CD14-positive monocyte (primary cell): ENCODE measurements at regions not wholly inside any gene's neighbourhood (a gene's known extent, or its start where the extent isn't known, plus 50 kb on each side); places are given as distances from the start of the nearest gene placed in this dataset.

Experiments used
- DNase-seq, 3 donors: peaks; one replicate each; pipeline ENCODE4 v3.0.0-alpha.2; 2011 to 2022
- H2AFZ ChIP-seq: 2 replicates; pipeline ENCODE4 v1.6.0; 2012; ENCODE audit warnings: mild to moderate bottlenecking, low read depth, low read length, inconsistent platforms; ENCODE audit not compliant: insufficient read depth, poor library complexity, severe bottlenecking
- H3K27ac ChIP-seq, 2 donors: 1 replicate in 1 of 2; 2 replicates in 1 of 2; pipeline ENCODE4 v1.5.1; 2012 to 2013; ENCODE audit warnings: low read length in 2 of 2, control low read depth in 1 of 2, inconsistent platforms in 1 of 2, low read depth in 1 of 2, mild to moderate bottlenecking in 1 of 2
- H3K27me3 ChIP-seq, 2 donors: one replicate each; pipeline versions ENCODE4 v1.6.0 to v1.6.1; 2011 to 2013; ENCODE audit warnings: low read length in 2 of 2; ENCODE audit not compliant: control insufficient read depth in 2 of 2, insufficient read depth in 2 of 2
- H3K36me3 ChIP-seq, 2 donors: replicated peaks in 1 of 2; 1 replicate in 1 of 2; 2 replicates in 1 of 2; pipeline versions ENCODE4 v1.5.1 to v1.6.1; 2012 to 2013; ENCODE audit warnings: low read length in 2 of 2, control low read depth in 1 of 2, inconsistent platforms in 1 of 2, mild to moderate bottlenecking in 1 of 2; ENCODE audit not compliant: insufficient read depth in 2 of 2, control insufficient read depth in 1 of 2
- H3K4me1 ChIP-seq, 2 donors: 1 replicate in 1 of 2; 2 replicates in 1 of 2; pipeline versions ENCODE4 v1.5.1 to v1.6.1; 2012 to 2013; ENCODE audit warnings: low read length in 2 of 2, control low read depth in 1 of 2, inconsistent platforms in 1 of 2, mild to moderate bottlenecking in 1 of 2, moderate library complexity in 1 of 2; ENCODE audit not compliant: insufficient read depth in 2 of 2, control insufficient read depth in 1 of 2
- H3K4me2 ChIP-seq: replicated peaks from 2 replicates; pipeline ENCODE3; 2012; ENCODE audit warnings: low read length, moderate library complexity, mild to moderate bottlenecking; ENCODE audit not compliant: poor library complexity, severe bottlenecking; ENCODE audit errors: extremely low read depth
- H3K4me3 ChIP-seq, 3 experiments: fragments of 200-600 bp in 1 of 3; sonication (generic) in 1 of 3; replicated peaks in 1 of 3; 1 replicate in 2 of 3; 2 replicates in 1 of 3; pipeline ENCODE4 v1.5.1; 2011 to 2013; ENCODE audit warnings: low read length in 3 of 3, mild to moderate bottlenecking in 3 of 3, control low read depth in 2 of 3, low read depth in 2 of 3, inconsistent platforms in 1 of 3, moderate library complexity in 1 of 3
- H3K79me2 ChIP-seq: 2 replicates; pipeline ENCODE4 v1.6.0; 2012; ENCODE audit warnings: mild to moderate bottlenecking, control low read depth, inconsistent platforms, low read length, moderate library complexity; ENCODE audit not compliant: insufficient read depth
- H3K9ac ChIP-seq: 2 replicates; pipeline ENCODE4 v1.6.0; 2017; ENCODE audit warnings: low read length, mild to moderate bottlenecking; ENCODE audit not compliant: insufficient read depth, poor library complexity, severe bottlenecking
- H3K9me3 ChIP-seq, 2 donors: replicated peaks in 1 of 2; 1 replicate in 1 of 2; 2 replicates in 1 of 2; pipeline versions ENCODE4 v1.5.1 to v1.6.1; 2012 to 2013; ENCODE audit warnings: low read length in 2 of 2, control low read depth in 1 of 2; ENCODE audit not compliant: control insufficient read depth in 1 of 2, insufficient read depth in 1 of 2
- H4K20me1 ChIP-seq: 2 replicates; pipeline ENCODE4 v1.6.0; 2012; ENCODE audit warnings: mild to moderate bottlenecking, low read length, control low read depth, moderate library complexity; ENCODE audit not compliant: insufficient read depth
- H3K27ac Mint-ChIP-seq, 7 donors: one replicate each; pipeline ENCODE4 v1.8.0; 2020; ENCODE audit warnings: mild to moderate bottlenecking in 7 of 7, mixed read lengths in 7 of 7, moderate library complexity in 6 of 7, inconsistent platforms in 2 of 7
- H3K27me3 Mint-ChIP-seq, 3 donors: one replicate each; pipeline ENCODE4 v1.8.0; 2021 to 2022; ENCODE audit warnings: low read depth in 3 of 3, mild to moderate bottlenecking in 3 of 3, mixed read lengths in 3 of 3, moderate library complexity in 3 of 3, inconsistent platforms in 1 of 3
- H3K36me3 Mint-ChIP-seq, 2 donors: one replicate each; pipeline ENCODE4 v1.8.0; 2020; ENCODE audit warnings: mixed read lengths in 2 of 2, inconsistent platforms in 1 of 2, mild to moderate bottlenecking in 1 of 2
- H3K4me1 Mint-ChIP-seq: one replicate; pipeline ENCODE4 v1.8.0; 2020; ENCODE audit warnings: mild to moderate bottlenecking, mixed read lengths
- H3K4me3 Mint-ChIP-seq, 2 donors: one replicate each; pipeline ENCODE4 v1.8.0; 2020; ENCODE audit warnings: mild to moderate bottlenecking in 2 of 2, mixed read lengths in 2 of 2, moderate library complexity in 1 of 2
- H3K9me3 Mint-ChIP-seq, 7 donors: one replicate each; pipeline ENCODE4 v1.8.0; 2020 to 2022; ENCODE audit warnings: mixed read lengths in 7 of 7, mild to moderate bottlenecking in 6 of 7, moderate library complexity in 6 of 7, inconsistent platforms in 2 of 7
- WGBS: methylation state at CpG from one replicate; pipeline ENCODE4 v1.1.5; 2013; ENCODE audit warnings: missing lambda C conversion rate; ENCODE audit not compliant: insufficient coverage; 5-methylcytosine and 5-hydroxymethylcytosine counted together
- intact Hi-C, 2 donors: fragments of 100-400 bp; cut with micrococcal nuclease; formaldehyde crosslinking; loops; one replicate each; pipeline versions ENCODE4 v1.15.0 to v1.15.1; 2023
- TF ChIP-seq, protein P1 (sequence below): fragments of 200-600 bp; IDR thresholded peaks from one replicate; pipeline ENCODE4 v1.8.0; 2022; ENCODE audit warnings: antibody characterized with exemption, mild to moderate bottlenecking

DNA sequence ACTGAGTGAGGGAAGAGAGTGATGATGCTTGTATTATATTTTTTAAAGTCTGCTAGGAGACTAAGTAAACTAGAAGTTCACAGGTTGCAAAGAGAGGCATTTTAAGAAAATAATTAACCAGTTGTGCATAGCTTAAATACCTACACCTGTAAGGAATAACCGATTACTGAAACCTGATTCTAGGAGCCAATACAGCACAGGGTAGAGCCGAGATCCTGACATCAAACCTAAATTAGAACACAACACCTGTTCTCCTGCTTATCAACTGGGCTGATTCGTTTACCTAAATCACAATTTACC is 54.8 kb downstream of the EPRS1 start:
- H3K27ac Mint-ChIP-seq = no peak overlapping the region
- H3K27me3 Mint-ChIP-seq = no peaks in the 10 kb centered on the region
- Histone ChIP-seq H3K79me2 (no peaks in the 10 kb centered on the region), H3K4me3 (no peak overlapping the region), H3K27ac (no peak overlapping the region), H3K4me1 (no peaks in the 10 kb centered on the region), H3K4me2 (no peak overlapping the region), H3K9ac (no peak overlapping the region), H3K9me3 (no peaks in the 10 kb centered on the region), H3K27me3 (no peaks in the 10 kb centered on the region), H3K36me3 (peaks cover 43 to 72% of the 10 kb centered on the region in 2 donors), H2AFZ (no peak overlapping the region), H4K20me1 (no peaks in the 10 kb centered on the region)
- TF ChIP-seq, protein P1, sequence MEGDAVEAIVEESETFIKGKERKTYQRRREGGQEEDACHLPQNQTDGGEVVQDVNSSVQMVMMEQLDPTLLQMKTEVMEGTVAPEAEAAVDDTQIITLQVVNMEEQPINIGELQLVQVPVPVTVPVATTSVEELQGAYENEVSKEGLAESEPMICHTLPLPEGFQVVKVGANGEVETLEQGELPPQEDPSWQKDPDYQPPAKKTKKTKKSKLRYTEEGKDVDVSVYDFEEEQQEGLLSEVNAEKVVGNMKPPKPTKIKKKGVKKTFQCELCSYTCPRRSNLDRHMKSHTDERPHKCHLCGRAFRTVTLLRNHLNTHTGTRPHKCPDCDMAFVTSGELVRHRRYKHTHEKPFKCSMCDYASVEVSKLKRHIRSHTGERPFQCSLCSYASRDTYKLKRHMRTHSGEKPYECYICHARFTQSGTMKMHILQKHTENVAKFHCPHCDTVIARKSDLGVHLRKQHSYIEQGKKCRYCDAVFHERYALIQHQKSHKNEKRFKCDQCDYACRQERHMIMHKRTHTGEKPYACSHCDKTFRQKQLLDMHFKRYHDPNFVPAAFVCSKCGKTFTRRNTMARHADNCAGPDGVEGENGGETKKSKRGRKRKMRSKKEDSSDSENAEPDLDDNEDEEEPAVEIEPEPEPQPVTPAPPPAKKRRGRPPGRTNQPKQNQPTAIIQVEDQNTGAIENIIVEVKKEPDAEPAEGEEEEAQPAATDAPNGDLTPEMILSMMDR = no peak
- WGBS = 0% methylated on average over 1 of the region's 3 CpGs
- H3K36me3 Mint-ChIP-seq = peaks cover 50 to 62% of the 10 kb centered on the region in 2 donors
- peaks cover 2% of the 10 kb centered on the region for H3K4me1 Mint-ChIP-seq
- intact Hi-C loops = no loop called here
- no peak overlapping the region for H3K4me3 Mint-ChIP-seq
- no peaks in the 10 kb centered on the region for H3K9me3 Mint-ChIP-seq
- DNase-seq = no peak

DNA sequence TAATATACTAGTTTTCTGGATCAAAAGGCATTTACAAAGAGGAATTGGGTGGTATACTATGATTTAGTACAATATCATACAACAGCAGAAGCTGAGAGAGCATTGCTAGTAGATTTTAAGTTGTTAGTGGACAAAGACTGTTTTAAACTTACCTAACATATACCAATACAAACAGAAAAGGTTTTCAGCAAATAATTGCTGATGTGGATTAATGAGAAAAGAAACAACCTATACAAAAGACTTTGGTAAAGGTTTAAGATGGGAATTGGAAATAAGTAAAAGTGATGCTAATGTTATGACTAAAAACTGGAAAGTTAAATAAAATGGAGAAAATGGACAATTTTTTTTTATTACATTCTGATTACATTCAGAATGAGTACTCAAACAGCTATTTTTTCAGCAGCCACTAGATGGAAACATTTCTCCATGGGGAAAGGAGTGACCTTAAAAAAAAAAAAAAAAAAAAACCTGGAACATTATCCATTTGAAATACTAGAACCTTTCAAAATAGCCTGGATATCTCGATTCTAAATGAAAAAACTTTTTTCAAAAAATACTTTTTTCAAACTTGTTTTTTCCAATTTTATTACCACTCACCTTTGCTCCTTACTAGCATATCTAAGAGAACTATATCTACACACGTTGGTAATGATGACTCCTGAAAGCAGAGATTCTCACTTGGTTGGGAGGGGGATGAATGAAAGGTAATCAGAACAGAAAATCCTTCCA is 55.4 kb downstream of the EPRS1 start:
- Histone ChIP-seq H3K9ac (no peak overlapping the region), H4K20me1 (no peaks in the 10 kb centered on the region), H3K9me3 (no peaks in the 10 kb centered on the region), H3K4me2 (no peak overlapping the region), H3K27ac (no peak overlapping the region), H3K27me3 (no peaks in the 10 kb centered on the region), H3K4me1 (no peaks in the 10 kb centered on the region), H3K79me2 (no peaks in the 10 kb centered on the region), H3K36me3 (peaks cover 43 to 72% of the 10 kb centered on the region in 2 donors), H2AFZ (no peak overlapping the region), H3K4me3 (no peak overlapping the region)
- DNase-seq = no peak
- Mint-ChIP-seq H3K27me3 (no peaks in the 10 kb centered on the region), H3K27ac (no peak overlapping the region), H3K4me1 (peaks cover 2% of the 10 kb centered on the region), H3K4me3 (no peak overlapping the region), H3K36me3 (peaks cover 47 to 62% of the 10 kb centered on the region in 2 donors), H3K9me3 (no peaks in the 10 kb centered on the region)
- intact Hi-C loops = no loop called here
- TF ChIP-seq, protein P1 = peak; percentile 25
- no CpG with 5 or more reads among the region's 2 CpGs for WGBS
